Hepatocyte (in vitro differentiated cells): ENCODE measurements at regions not wholly inside any gene's neighbourhood (a gene's known extent, or its start where the extent isn't known, plus 50 kb on each side); places are given as distances from the start of the nearest gene placed in this dataset.

ENCODE experiments used
- DNase-seq: peaks from one replicate; pipeline ENCODE4 v3.0.0-alpha.2; 2016; ENCODE audit warnings: low spot score
- H2AFZ ChIP-seq: fragments of 200-600 bp; sonication (generic); 2 replicates; pipeline ENCODE4 v1.6.0; 2016; ENCODE audit warnings: antibody characterized with exemption, mild to moderate bottlenecking
- H3K27ac ChIP-seq: fragments of 200-600 bp; sonication (generic); 2 replicates; pipeline ENCODE4 v1.5.1; 2016; ENCODE audit warnings: mild to moderate bottlenecking
- H3K27me3 ChIP-seq: fragments of 200-600 bp; sonication (generic); 2 replicates; pipeline ENCODE4 v1.6.1; 2016
- H3K36me3 ChIP-seq: fragments of 200-600 bp; sonication (generic); replicated peaks from 2 replicates; pipeline ENCODE4 v1.5.1; 2016; ENCODE audit warnings: low read depth; ENCODE audit not compliant: insufficient read depth
- H3K4me1 ChIP-seq: fragments of 200-600 bp; sonication (generic); 2 replicates; pipeline ENCODE4 v1.5.1; 2016; ENCODE audit warnings: mild to moderate bottlenecking, moderate library complexity; ENCODE audit not compliant: insufficient read depth
- H3K4me2 ChIP-seq: fragments of 200-600 bp; sonication (generic); 2 replicates; pipeline ENCODE4 v1.6.0; 2016
- H3K4me3 ChIP-seq: fragments of 200-600 bp; sonication (generic); 2 replicates; pipeline ENCODE4 v1.5.1; 2016; ENCODE audit warnings: mild to moderate bottlenecking
- H3K79me2 ChIP-seq: fragments of 200-600 bp; sonication (generic); 2 replicates; pipeline ENCODE4 v1.6.0; 2017; ENCODE audit warnings: mild to moderate bottlenecking
- H3K9me2 ChIP-seq: fragments of 200-600 bp; sonication (generic); replicated peaks from 2 replicates; pipeline ENCODE4 v1.6.0; 2017; ENCODE audit warnings: mild to moderate bottlenecking; ENCODE audit not compliant: insufficient read depth
- H3K9me3 ChIP-seq: fragments of 200-600 bp; sonication (generic); 2 replicates; pipeline ENCODE4 v1.5.1; 2016; ENCODE audit warnings: low read depth, mild to moderate bottlenecking
- H4K20me1 ChIP-seq: fragments of 200-600 bp; sonication (generic); 2 replicates; pipeline ENCODE4 v1.6.0; 2016; ENCODE audit warnings: mild to moderate bottlenecking; ENCODE audit not compliant: insufficient read depth, poor library complexity, severe bottlenecking
- EZH2 ChIP-seq: fragments of 200-600 bp; sonication (generic); IDR thresholded peaks from 2 replicates; pipeline ENCODE4 v1.6.1; 2016; ENCODE audit warnings: antibody characterized with exemption, mild to moderate bottlenecking, borderline replicate concordance
- EZH2phosphoT487 ChIP-seq: fragments of 200-600 bp; sonication (generic); IDR thresholded peaks from one replicate; pipeline ENCODE4 v1.6.1; 2018; ENCODE audit warnings: antibody characterized with exemption, mild to moderate bottlenecking, low read depth, moderate library complexity; ENCODE audit not compliant: unreplicated experiment, severe bottlenecking
- WGBS: methylation state at CpG from one replicate; pipeline ENCODE4 v1.1.6; 2016; ENCODE audit warnings: low lambda C conversion rate; ENCODE audit errors: missing lambda C conversion rate; 5-methylcytosine and 5-hydroxymethylcytosine counted together
- TF ChIP-seq, protein P1 (sequence below): fragments of 200-600 bp; sonication (generic); IDR thresholded peaks from 2 replicates; pipeline ENCODE4 v1.5.1; 2016; ENCODE audit warnings: antibody characterized with exemption, mild to moderate bottlenecking; ENCODE audit not compliant: poor library complexity

- Histone ChIP-seq H4K20me1 (no peaks in the 10 kb centered on the region), H3K79me2 (no peaks in the 10 kb centered on the region), H3K4me1 (no peaks in the 10 kb centered on the region), H3K4me3 (no peak overlapping the region), H3K36me3 (no peaks in the 10 kb centered on the region), H3K4me2 (no peak overlapping the region), H3K9me3 (no peaks in the 10 kb centered on the region), H2AFZ (no peak overlapping the region), H3K9me2 (no peaks in the 10 kb centered on the region), H3K27ac (no peak overlapping the region), H3K27me3 (no peaks in the 10 kb centered on the region)
- no peak for DNase-seq
- WGBS, result 90% methylated on average over 1 of the region's 1 CpG
- TF ChIP-seq, protein P1, sequence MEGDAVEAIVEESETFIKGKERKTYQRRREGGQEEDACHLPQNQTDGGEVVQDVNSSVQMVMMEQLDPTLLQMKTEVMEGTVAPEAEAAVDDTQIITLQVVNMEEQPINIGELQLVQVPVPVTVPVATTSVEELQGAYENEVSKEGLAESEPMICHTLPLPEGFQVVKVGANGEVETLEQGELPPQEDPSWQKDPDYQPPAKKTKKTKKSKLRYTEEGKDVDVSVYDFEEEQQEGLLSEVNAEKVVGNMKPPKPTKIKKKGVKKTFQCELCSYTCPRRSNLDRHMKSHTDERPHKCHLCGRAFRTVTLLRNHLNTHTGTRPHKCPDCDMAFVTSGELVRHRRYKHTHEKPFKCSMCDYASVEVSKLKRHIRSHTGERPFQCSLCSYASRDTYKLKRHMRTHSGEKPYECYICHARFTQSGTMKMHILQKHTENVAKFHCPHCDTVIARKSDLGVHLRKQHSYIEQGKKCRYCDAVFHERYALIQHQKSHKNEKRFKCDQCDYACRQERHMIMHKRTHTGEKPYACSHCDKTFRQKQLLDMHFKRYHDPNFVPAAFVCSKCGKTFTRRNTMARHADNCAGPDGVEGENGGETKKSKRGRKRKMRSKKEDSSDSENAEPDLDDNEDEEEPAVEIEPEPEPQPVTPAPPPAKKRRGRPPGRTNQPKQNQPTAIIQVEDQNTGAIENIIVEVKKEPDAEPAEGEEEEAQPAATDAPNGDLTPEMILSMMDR, result no peak
- TF ChIP-seq EZH2phosphoT487 (no peak), EZH2 (no peak)
Observed at GRCh38 chr2:238582159-238582558, 155.4 kb downstream of the ASB1 start.

DNA sequence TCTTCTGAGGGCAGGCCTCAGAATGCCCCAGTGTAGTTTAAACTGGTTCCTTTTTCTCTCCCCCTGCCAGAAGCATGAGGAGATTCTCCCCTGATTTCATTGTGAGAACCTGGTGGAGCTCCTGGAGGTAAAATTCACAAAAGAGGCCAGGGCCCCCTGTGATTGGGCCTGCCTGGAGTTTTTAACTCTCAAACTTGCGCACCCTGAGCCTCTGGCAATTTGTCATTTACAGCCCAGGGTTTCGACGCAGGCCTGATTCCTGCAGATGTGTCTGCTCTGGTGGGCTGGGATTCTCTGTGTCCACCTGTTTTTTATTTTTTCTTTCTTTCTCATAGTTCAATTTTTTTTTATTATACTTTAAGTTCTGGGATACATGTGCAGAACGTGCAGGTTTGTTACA lies 157.9 kb downstream of the ASB1 start:
- Histone ChIP-seq H3K36me3 (no peaks in the 10 kb centered on the region), H3K9me2 (no peaks in the 10 kb centered on the region), H2AFZ (no peak overlapping the region), H4K20me1 (no peaks in the 10 kb centered on the region), H3K79me2 (no peaks in the 10 kb centered on the region), H3K27ac (no peak overlapping the region), H3K27me3 (no peaks in the 10 kb centered on the region), H3K4me1 (no peaks in the 10 kb centered on the region), H3K9me3 (no peaks in the 10 kb centered on the region), H3K4me2 (no peak overlapping the region), H3K4me3 (no peak overlapping the region)
- TF ChIP-seq EZH2 (no peak), EZH2phosphoT487 (no peak)
- TF ChIP-seq, protein P1, result no peak
- no peak for DNase-seq
- WGBS, result 92% methylated on average over 4 of the region's 4 CpGs

GRCh38 chr2:238585836-238586821 lies 159.4 kb downstream of the ASB1 start:
- no peak overlapping the region for H3K27ac ChIP-seq
- no peaks in the 10 kb centered on the region for H3K79me2 ChIP-seq
- H4K20me1 ChIP-seq, result no peaks in the 10 kb centered on the region
- H3K4me1 ChIP-seq, result no peaks in the 10 kb centered on the region
- H3K9me3 ChIP-seq, result no peaks in the 10 kb centered on the region
- no peaks in the 10 kb centered on the region for H3K27me3 ChIP-seq
- no peak overlapping the region for H2AFZ ChIP-seq
- no peak overlapping the region for H3K4me3 ChIP-seq
- no peaks in the 10 kb centered on the region for H3K36me3 ChIP-seq
- H3K4me2 ChIP-seq, result no peak overlapping the region
- H3K9me2 ChIP-seq, result no peaks in the 10 kb centered on the region
- 92% methylated on average over 34 of the region's 34 CpGs for WGBS
- DNase-seq, result no peak
- TF ChIP-seq EZH2 (no peak), EZH2phosphoT487 (no peak)
- TF ChIP-seq, protein P1, result no peak
